ENCODE measurements at regions not wholly inside any gene's neighbourhood (a gene's known extent, or its start where the extent isn't known, plus 50 kb on each side); places are given as distances from the start of the nearest gene placed in this dataset.

- TF ChIP-seq CTCF (IDR thresholded peaks at IDR 0.05) = no peak
- TF ChIP-seq POLR2A (IDR thresholded peaks at IDR 0.05) = no peak
- TF ChIP-seq POLR2AphosphoS5 (IDR thresholded peaks at IDR 0.05) = no peak
- H3K27ac ChIP-seq = no peak overlapping the region
- no peaks in the 10 kb centered on the region for H3K27me3 ChIP-seq (replicated peaks; ENCODE audit: insufficient read depth)
- intact Hi-C loops (cut with DNase I) = no loop called here
- H3K36me3 ChIP-seq = no peaks in the 10 kb centered on the region
- WGBS = 83% methylated on average over 2 of the region's 2 CpGs
- no peaks in the 10 kb centered on the region for H3K4me1 ChIP-seq (replicated peaks)
- H3K4me3 ChIP-seq = no peak overlapping the region
- no peaks in the 10 kb centered on the region for H3K9me3 ChIP-seq
- no peak for DNase-seq (ENCODE audit: low spot score)
These were observed 89.2 kb upstream of the LINC00305 start for GRCh38 chr18:64238076-64238475.

- H3K27ac ChIP-seq = no peak overlapping the region
- intact Hi-C loops (cut with DNase I) = no loop called here
- TF ChIP-seq POLR2AphosphoS5 (IDR thresholded peaks at IDR 0.05) (no peak), CTCF (IDR thresholded peaks at IDR 0.05) (no peak), POLR2A (IDR thresholded peaks at IDR 0.05) (no peak)
- WGBS = 43% methylated on average over 3 of the region's 3 CpGs
- DNase-seq (ENCODE audit: low spot score) = no peak
- H3K36me3 ChIP-seq = no peaks in the 10 kb centered on the region
- no peaks in the 10 kb centered on the region for H3K9me3 ChIP-seq
- no peaks in the 10 kb centered on the region for H3K27me3 ChIP-seq (replicated peaks; ENCODE audit: insufficient read depth)
- no peak overlapping the region for H3K4me3 ChIP-seq
- H3K4me1 ChIP-seq (replicated peaks) = no peaks in the 10 kb centered on the region
These were observed 85.4 kb upstream of the LINC00305 start for GRCh38 chr18:64234321-64234720.

- Histone ChIP-seq H3K27ac (no peak overlapping the region), H3K27me3 (replicated peaks; ENCODE audit: insufficient read depth) (no peaks in the 10 kb centered on the region), H3K9me3 (no peaks in the 10 kb centered on the region), H3K4me3 (no peak overlapping the region), H3K4me1 (replicated peaks) (no peaks in the 10 kb centered on the region), H3K36me3 (no peaks in the 10 kb centered on the region)
- DNase-seq (ENCODE audit: low spot score) = no peak
- intact Hi-C loops (cut with DNase I) = no loop called here
- 16% methylated on average over 1 of the region's 1 CpG for WGBS
- no peak for TF ChIP-seq POLR2AphosphoS5 (IDR thresholded peaks at IDR 0.05)
- TF ChIP-seq CTCF (IDR thresholded peaks at IDR 0.05) = no peak
- no peak for TF ChIP-seq POLR2A (IDR thresholded peaks at IDR 0.05)
These were observed 85.0 kb upstream of the LINC00305 start for GRCh38 chr18:64233851-64234250.

GRCh38 chr18:64220941-64221340, 72.1 kb upstream of the LINC00305 start:
- intact Hi-C loops (cut with DNase I) = no loop called here
- no peaks in the 10 kb centered on the region for H3K27me3 ChIP-seq (replicated peaks; ENCODE audit: insufficient read depth)
- no peak overlapping the region for H3K4me3 ChIP-seq
- WGBS = 94% methylated on average over 2 of the region's 2 CpGs
- TF ChIP-seq POLR2AphosphoS5 (IDR thresholded peaks at IDR 0.05) (no peak), CTCF (IDR thresholded peaks at IDR 0.05) (no peak), POLR2A (IDR thresholded peaks at IDR 0.05) (no peak)
- H3K27ac ChIP-seq = no peak overlapping the region
- DNase-seq (ENCODE audit: low spot score) = no peak
- no peaks in the 10 kb centered on the region for H3K9me3 ChIP-seq
- no peaks in the 10 kb centered on the region for H3K4me1 ChIP-seq (replicated peaks)
- H3K36me3 ChIP-seq = no peaks in the 10 kb centered on the region

- WGBS = 51% methylated on average over 4 of the region's 4 CpGs
- TF ChIP-seq POLR2AphosphoS5 (IDR thresholded peaks at IDR 0.05) (no peak), CTCF (IDR thresholded peaks at IDR 0.05) (no peak), POLR2A (IDR thresholded peaks at IDR 0.05) (no peak)
- intact Hi-C loops (cut with DNase I) = no loop called here
- no peaks in the 10 kb centered on the region for H3K36me3 ChIP-seq
- H3K4me1 ChIP-seq (replicated peaks) = no peaks in the 10 kb centered on the region
- H3K27me3 ChIP-seq (replicated peaks; ENCODE audit: insufficient read depth) = no peaks in the 10 kb centered on the region
- no peak overlapping the region for H3K27ac ChIP-seq
- no peaks in the 10 kb centered on the region for H3K9me3 ChIP-seq
- no peak overlapping the region for H3K4me3 ChIP-seq
- no peak for DNase-seq (ENCODE audit: low spot score)
These were observed 70.6 kb upstream of the LINC00305 start for GRCh38 chr18:64219517-64219916.
